ENCODE measurements at regions not wholly inside any gene's neighbourhood (a gene's known extent, or its start where the extent isn't known, plus 50 kb on each side); places are given as distances from the start of the nearest gene placed in this dataset.

DNA sequence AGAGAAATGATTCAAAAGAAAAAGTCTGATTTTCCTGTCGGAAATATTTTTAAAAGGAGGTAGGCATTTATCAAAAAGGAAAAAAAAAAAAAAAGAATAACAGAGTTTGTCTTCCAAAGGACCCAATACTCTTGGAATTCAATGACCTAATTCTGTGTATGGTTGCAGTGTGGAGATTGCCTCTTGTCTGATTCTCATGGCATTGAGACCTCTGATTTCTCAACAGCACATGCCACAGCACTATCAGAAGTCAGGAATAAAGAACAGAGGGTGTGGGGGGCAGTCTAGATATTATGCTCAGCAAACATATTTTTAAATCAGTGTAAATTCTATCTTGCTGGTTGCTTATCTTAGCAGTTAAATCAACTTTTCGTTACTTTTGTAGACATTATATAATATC, 81.3 kb upstream of the SOX9 start:
- no peaks in the 10 kb centered on the region for H3K9me3 Mint-ChIP-seq
- peaks cover 2% of the 10 kb centered on the region for H3K27me3 Mint-ChIP-seq
- POLR2A ChIA-PET, result no interaction called here
- no peaks in the 10 kb centered on the region for H3K36me3 Mint-ChIP-seq
- DNase-seq (no peak), ATAC-seq (ENCODE audit: low read depth) (no peak)
- H3K27ac Mint-ChIP-seq, result no peak overlapping the region
- no peaks in the 10 kb centered on the region for H3K4me1 Mint-ChIP-seq
- H3K4me3 Mint-ChIP-seq, result no peak overlapping the region

GRCh38 chr17:72046178-72046577, 74.6 kb upstream of the SOX9 start:
- peaks cover 5% of the 10 kb centered on the region for H3K9me3 Mint-ChIP-seq
- no peaks in the 10 kb centered on the region for H3K27me3 Mint-ChIP-seq
- DNase-seq (no peak), ATAC-seq (ENCODE audit: low read depth) (no peak)
- no peaks in the 10 kb centered on the region for H3K4me1 Mint-ChIP-seq
- POLR2A ChIA-PET, result no interaction called here
- no peak overlapping the region for H3K27ac Mint-ChIP-seq
- no peaks in the 10 kb centered on the region for H3K36me3 Mint-ChIP-seq
- no peak overlapping the region for H3K4me3 Mint-ChIP-seq

DNA sequence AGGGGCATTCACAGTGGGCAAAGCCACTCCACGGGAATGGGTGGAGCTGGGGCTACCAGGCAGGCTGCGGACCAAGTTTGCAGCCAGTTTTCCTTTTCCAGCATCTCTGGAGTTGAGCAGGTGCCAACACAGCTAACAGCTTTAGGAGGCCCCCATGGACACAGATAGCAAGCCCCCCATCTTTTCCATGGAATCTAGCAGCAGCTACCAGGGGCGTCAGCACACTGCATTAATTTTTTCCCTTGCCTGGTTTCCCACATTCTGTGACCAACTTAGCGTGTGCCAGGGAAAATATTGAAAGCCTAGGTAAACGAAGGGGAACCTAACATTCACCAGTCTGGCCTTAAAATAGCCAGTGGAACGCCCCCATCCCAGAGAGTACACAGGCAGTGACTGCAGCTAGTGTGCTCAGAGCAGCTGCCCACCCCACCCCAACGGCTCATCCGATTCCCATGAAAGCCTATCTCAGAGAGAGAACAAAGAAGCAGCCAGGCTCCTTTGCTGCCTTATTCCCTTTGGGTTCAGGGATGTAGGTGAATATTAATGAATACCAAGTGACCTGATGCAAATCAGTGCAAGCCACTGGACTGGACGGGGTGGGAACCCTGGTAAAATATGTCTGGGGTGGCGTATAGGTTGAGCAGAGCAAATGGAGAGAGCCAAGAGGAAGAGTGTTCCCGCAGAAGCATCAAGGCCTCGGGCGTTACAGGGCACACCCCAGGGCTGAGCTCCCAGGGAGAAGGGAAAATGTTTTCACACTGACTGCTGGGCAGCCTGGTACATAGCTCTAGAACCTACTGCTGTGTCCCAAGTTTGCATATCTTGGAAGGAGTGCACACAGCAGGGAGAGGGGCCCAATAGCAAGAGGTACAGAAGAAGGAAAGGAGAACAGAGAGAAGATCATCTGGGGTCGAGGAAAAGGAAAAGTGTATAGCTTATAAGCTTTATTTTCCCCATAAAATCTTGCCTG, 73.9 kb upstream of the SOX9 start:
- Mint-ChIP-seq H3K36me3 (no peaks in the 10 kb centered on the region), H3K4me3 (no peak overlapping the region), H3K4me1 (no peaks in the 10 kb centered on the region), H3K27me3 (no peaks in the 10 kb centered on the region), H3K9me3 (peaks cover 7% of the 10 kb centered on the region), H3K27ac (no peak overlapping the region)
- POLR2A ChIA-PET, result no interaction called here
- no peak for DNase-seq
- ATAC-seq (ENCODE audit: low read depth), result no peak

DNA sequence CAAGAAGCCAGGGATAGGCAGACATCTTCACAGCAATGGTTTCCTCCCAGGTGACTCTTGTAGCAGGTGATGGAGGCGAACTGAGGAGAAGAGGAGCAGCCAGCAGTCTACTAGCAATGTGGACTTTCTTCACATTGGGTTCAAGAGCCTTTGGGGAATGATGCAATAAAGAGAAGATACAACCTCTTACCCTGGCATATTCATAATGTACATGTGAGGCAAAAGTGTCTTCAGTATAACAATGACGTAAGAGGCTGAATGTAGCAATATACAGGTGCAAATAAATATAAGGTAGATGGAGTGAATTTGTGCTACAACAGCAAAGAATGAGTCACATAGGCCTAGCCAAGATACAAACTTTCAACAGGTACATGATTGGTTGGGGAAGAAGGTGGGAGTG, 70.9 kb upstream of the SOX9 start:
- POLR2A ChIA-PET, result no interaction called here
- no peak for DNase-seq
- Mint-ChIP-seq H3K27me3 (no peaks in the 10 kb centered on the region), H3K4me3 (no peak overlapping the region), H3K9me3 (peaks cover 7% of the 10 kb centered on the region), H3K27ac (no peak overlapping the region), H3K4me1 (no peaks in the 10 kb centered on the region), H3K36me3 (no peaks in the 10 kb centered on the region)
- no peak for ATAC-seq (ENCODE audit: low read depth)

DNA sequence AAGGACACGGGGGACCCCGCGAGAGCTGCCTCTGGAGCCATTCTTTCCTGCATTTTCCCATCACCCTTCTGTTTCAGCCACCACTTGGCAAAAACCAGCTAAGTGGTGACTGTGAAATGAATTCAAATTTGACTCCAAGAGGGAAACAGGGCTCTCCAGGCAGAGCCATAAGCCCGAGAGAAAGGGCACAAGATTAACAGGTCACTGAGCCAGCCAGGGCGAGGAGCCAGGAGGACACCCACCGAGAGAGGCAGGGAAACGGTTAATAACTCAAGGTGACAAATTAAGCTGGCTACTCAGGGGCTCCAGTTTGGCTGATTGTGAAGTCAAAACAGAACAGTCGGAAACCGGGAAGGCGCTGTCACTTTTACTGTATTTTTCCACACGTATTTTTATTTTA, 67.8 kb upstream of the SOX9 start:
- POLR2A ChIA-PET, result no interaction called here
- no peak for ATAC-seq (ENCODE audit: low read depth)
- peaks cover 7% of the 10 kb centered on the region for H3K9me3 Mint-ChIP-seq
- H3K4me1 Mint-ChIP-seq, result no peaks in the 10 kb centered on the region
- no peaks in the 10 kb centered on the region for H3K36me3 Mint-ChIP-seq
- no peak for DNase-seq
- H3K27ac Mint-ChIP-seq, result no peak overlapping the region
- H3K4me3 Mint-ChIP-seq, result no peak overlapping the region
- no peaks in the 10 kb centered on the region for H3K27me3 Mint-ChIP-seq

DNA sequence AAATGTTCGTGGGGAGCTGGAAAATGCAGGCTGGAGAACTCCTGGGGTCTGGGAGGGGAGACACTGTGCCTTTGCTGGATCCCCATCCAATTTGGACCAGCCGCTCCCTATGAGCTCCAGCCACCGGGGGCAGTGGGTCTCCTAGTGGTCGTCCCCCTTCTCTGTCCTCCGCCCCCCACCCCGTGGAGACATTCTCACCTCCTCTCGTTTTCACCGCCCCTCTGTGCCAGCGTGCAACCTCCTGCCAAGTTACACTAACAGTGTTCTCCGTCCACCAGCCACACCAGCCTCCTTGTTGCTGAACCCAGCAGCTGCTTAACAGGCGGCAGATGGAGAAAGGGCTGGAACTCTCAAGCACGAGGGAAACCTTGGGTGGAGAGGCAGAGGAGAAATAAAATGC, 67.4 kb upstream of the SOX9 start:
- H3K27ac Mint-ChIP-seq, result no peak overlapping the region
- ATAC-seq (ENCODE audit: low read depth), result no peak
- POLR2A ChIA-PET, result no interaction called here

DNA sequence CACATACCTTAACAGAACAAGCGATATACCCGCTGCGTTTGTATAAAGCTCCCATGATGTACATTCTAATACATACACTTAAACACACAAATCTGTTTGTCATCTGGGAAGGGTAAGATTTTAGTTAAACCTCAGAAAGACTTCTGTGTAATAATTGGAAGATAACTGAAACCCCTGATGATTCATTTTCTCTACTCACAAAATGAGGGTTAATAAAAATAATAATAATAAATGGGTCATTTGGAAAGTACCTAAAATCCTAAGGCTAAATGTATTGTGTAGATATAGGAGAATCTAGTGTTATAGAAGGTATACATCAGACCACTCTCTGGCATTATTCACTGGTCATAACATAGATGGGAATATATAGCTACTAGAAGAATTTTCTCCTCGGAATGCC, 64.7 kb upstream of the SOX9 start:
- DNase-seq (no peak), ATAC-seq (ENCODE audit: low read depth) (no peak)
- Mint-ChIP-seq H3K27me3 (no peaks in the 10 kb centered on the region), H3K27ac (no peak overlapping the region), H3K36me3 (no peaks in the 10 kb centered on the region), H3K4me3 (no peak overlapping the region), H3K4me1 (no peaks in the 10 kb centered on the region), H3K9me3 (peaks cover 2% of the 10 kb centered on the region)
- POLR2A ChIA-PET, result no interaction called here

More for the DNA sequence above, 67.4 kb upstream of the SOX9 start:
- Mint-ChIP-seq H3K27me3 (no peaks in the 10 kb centered on the region), H3K9me3 (peaks cover 7% of the 10 kb centered on the region), H3K4me3 (no peak overlapping the region), H3K4me1 (no peaks in the 10 kb centered on the region), H3K36me3 (no peaks in the 10 kb centered on the region)
- no peak for DNase-seq

GRCh38 chr17:72056727-72057290, 64.0 kb upstream of the SOX9 start:
- no peak overlapping the region for H3K4me3 Mint-ChIP-seq
- no peak for ATAC-seq (ENCODE audit: low read depth)

GRCh38 chr17:72060084-72060483, 60.7 kb upstream of the SOX9 start:
- ATAC-seq (ENCODE audit: low read depth), result no peak
- no peaks in the 10 kb centered on the region for H3K4me1 Mint-ChIP-seq
- no peaks in the 10 kb centered on the region for H3K27me3 Mint-ChIP-seq
- no peak for DNase-seq
- H3K9me3 Mint-ChIP-seq, result no peaks in the 10 kb centered on the region
- H3K27ac Mint-ChIP-seq, result no peak overlapping the region
- no peaks in the 10 kb centered on the region for H3K36me3 Mint-ChIP-seq
- POLR2A ChIA-PET, result no interaction called here
- no peak overlapping the region for H3K4me3 Mint-ChIP-seq

More at GRCh38 chr17:72056727-72057290, 64.0 kb upstream of the SOX9 start:
- POLR2A ChIA-PET, result no interaction called here
- no peak for DNase-seq
- H3K27ac Mint-ChIP-seq, result no peak overlapping the region
- no peaks in the 10 kb centered on the region for H3K27me3 Mint-ChIP-seq
- no peaks in the 10 kb centered on the region for H3K36me3 Mint-ChIP-seq
- H3K4me1 Mint-ChIP-seq, result no peaks in the 10 kb centered on the region
- H3K9me3 Mint-ChIP-seq, result no peaks in the 10 kb centered on the region

DNA sequence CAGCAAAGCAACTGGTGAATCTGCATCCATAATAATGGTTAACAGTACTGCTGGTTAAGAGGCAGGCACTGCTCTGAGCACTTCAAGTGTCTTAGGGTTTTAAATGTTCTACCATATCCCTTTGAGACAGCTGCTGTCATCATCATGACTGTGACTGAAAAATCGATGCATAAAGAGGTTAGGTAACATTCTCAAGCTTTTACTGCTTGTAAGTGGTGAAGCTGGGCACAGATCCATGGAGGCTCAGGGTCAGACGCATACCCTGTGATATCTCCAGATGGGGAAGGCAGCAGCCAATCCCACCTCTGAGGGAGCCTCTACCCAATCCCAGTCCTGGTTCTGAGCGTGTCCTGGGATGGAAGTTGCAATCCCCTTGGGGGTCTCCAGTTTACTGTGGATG, 57.6 kb upstream of the SOX9 start:
- no peaks in the 10 kb centered on the region for H3K4me1 Mint-ChIP-seq
- no peak overlapping the region for H3K27ac Mint-ChIP-seq
- no peaks in the 10 kb centered on the region for H3K36me3 Mint-ChIP-seq
- H3K27me3 Mint-ChIP-seq, result no peaks in the 10 kb centered on the region
- H3K4me3 Mint-ChIP-seq, result no peak overlapping the region
- POLR2A ChIA-PET, result no interaction called here
- ATAC-seq (ENCODE audit: low read depth), result no peak
- DNase-seq, result no peak
- H3K9me3 Mint-ChIP-seq, result no peaks in the 10 kb centered on the region

GRCh38 chr17:72063756-72064450, 56.9 kb upstream of the SOX9 start:
- Mint-ChIP-seq H3K36me3 (no peaks in the 10 kb centered on the region), H3K27ac (no peak overlapping the region), H3K4me1 (no peaks in the 10 kb centered on the region), H3K27me3 (no peaks in the 10 kb centered on the region), H3K4me3 (no peak overlapping the region), H3K9me3 (no peaks in the 10 kb centered on the region)
- POLR2A ChIA-PET, result no interaction called here
- ATAC-seq (ENCODE audit: low read depth) (no peak), DNase-seq (no peak)

GRCh38 chr17:72064606-72065193, 56.1 kb upstream of the SOX9 start:
- Mint-ChIP-seq H3K4me1 (no peaks in the 10 kb centered on the region), H3K4me3 (no peak overlapping the region), H3K27ac (no peak overlapping the region), H3K9me3 (no peaks in the 10 kb centered on the region), H3K36me3 (no peaks in the 10 kb centered on the region), H3K27me3 (no peaks in the 10 kb centered on the region)
- POLR2A ChIA-PET, result no interaction called here
- no peak for DNase-seq
- no peak for ATAC-seq (ENCODE audit: low read depth)

- Mint-ChIP-seq H3K27ac (no peak overlapping the region), H3K9me3 (no peaks in the 10 kb centered on the region), H3K4me3 (no peak overlapping the region), H3K27me3 (no peaks in the 10 kb centered on the region), H3K4me1 (no peaks in the 10 kb centered on the region), H3K36me3 (no peaks in the 10 kb centered on the region)
- POLR2A ChIA-PET, result no interaction called here
- ATAC-seq (ENCODE audit: low read depth) (no peak), DNase-seq (no peak)
Observed at GRCh38 chr17:72065556-72065955, 55.3 kb upstream of the SOX9 start.

- POLR2A ChIA-PET, result no interaction called here
- no peaks in the 10 kb centered on the region for H3K27me3 Mint-ChIP-seq
- DNase-seq (no peak), ATAC-seq (ENCODE audit: low read depth) (no peak)
- no peaks in the 10 kb centered on the region for H3K9me3 Mint-ChIP-seq
- H3K4me1 Mint-ChIP-seq, result no peaks in the 10 kb centered on the region
- H3K4me3 Mint-ChIP-seq, result no peak overlapping the region
- H3K36me3 Mint-ChIP-seq, result no peaks in the 10 kb centered on the region
- H3K27ac Mint-ChIP-seq, result no peak overlapping the region
Observed at GRCh38 chr17:72068643-72069042, 52.2 kb upstream of the SOX9 start.
